OCI-LY1 (cell line): ENCODE measurements at regions not wholly inside any gene's neighbourhood (a gene's known extent, or its start where the extent isn't known, plus 50 kb on each side); places are given as distances from the start of the nearest gene placed in this dataset.

Experiments used
- CTCF ChIP-seq: fragments of 200-600 bp; sonication (generic), shearing (Covaris generic); IDR thresholded peaks from 2 replicates; pipeline ENCODE4 v1.5.1; 2017; ENCODE audit warnings: mild to moderate bottlenecking, antibody characterized with exemption, low read length, moderate library complexity, mixed read lengths
- EZH2 ChIP-seq: fragments of 200-600 bp; sonication (generic), shearing (Covaris generic); IDR thresholded peaks from 2 replicates; pipeline ENCODE4 v1.8.0; 2017; ENCODE audit warnings: borderline replicate concordance, mixed run types, mild to moderate bottlenecking, antibody characterized with exemption, low read length, moderate library complexity, mixed read lengths

- TF ChIP-seq CTCF (no peak), EZH2 (no peak)
Measured at GRCh38 chr18:46321955-46322354, 217.8 kb downstream of the HAUS1 start.
